Kidney epithelial cell (primary cell): ENCODE measurements at regions not wholly inside any gene's neighbourhood (a gene's known extent, or its start where the extent isn't known, plus 50 kb on each side); places are given as distances from the start of the nearest gene placed in this dataset.

Source experiments
- DNase-seq: peaks from one replicate; pipeline ENCODE4 v3.0.0-alpha.2; 2010; ENCODE audit warnings: low read depth
- H3K27me3 ChIP-seq: 2 replicates; pipeline ENCODE4 v1.6.0; 2011; ENCODE audit warnings: low read length; ENCODE audit not compliant: control insufficient read depth, insufficient read depth
- H3K36me3 ChIP-seq: 2 replicates; pipeline ENCODE4 v1.5.1; 2011; ENCODE audit warnings: low read length; ENCODE audit not compliant: control insufficient read depth, insufficient read depth
- H3K4me3 ChIP-seq: 2 replicates; pipeline ENCODE4 v1.5.1; 2011; ENCODE audit warnings: low read depth, mild to moderate bottlenecking, control low read depth, low read length
- TF ChIP-seq, protein P1 (sequence below): IDR thresholded peaks from 2 replicates; pipeline ENCODE4 v1.5.1; 2011; ENCODE audit warnings: mild to moderate bottlenecking, moderate library complexity, low read length, control low read depth, inconsistent platforms; ENCODE audit not compliant: insufficient read depth, poor library complexity, severe bottlenecking

DNA sequence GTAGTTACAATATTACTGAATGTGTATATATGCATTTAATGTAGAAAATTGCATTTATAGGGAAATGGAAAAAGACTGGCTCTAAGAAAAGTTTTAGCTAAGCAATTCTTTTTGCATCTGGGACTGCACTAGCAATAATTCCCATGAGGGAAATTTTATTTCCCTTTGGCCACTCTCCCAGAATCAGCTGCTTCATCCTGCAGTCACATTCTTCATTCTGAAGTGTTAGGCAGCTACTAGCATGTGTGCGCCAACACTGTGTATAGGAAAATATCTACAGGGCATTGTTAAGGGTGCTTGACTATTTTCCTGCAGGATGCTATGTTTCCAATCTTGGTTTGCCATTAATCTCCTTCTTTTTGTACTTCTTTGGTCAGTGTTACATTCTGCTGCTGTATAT lies 312.8 kb upstream of the PCDH20 start:
- DNase-seq = no peak
- H3K4me3 ChIP-seq = no peak overlapping the region

DNA sequence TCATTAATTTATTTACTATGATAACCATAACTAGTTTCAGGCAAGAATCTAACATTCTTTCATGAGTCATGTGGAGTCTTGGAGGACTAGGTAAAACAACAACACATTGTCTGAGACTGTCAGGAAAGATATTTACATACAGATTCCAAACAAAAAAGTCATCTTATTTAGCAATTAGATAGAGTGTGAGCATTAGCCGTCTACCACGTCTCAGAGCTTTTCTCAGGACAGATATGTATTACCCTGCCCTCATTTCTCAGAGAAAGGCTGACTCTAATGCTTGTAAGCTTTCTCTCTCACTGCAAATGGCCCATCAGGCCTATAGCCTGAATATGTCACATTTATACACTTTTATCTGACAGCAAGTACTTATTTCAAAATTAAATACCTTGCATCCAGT lies 312.1 kb upstream of the PCDH20 start:
- DNase-seq = peak; percentile 14

More for the DNA sequence above, 312.8 kb upstream of the PCDH20 start:
- TF ChIP-seq, protein P1, sequence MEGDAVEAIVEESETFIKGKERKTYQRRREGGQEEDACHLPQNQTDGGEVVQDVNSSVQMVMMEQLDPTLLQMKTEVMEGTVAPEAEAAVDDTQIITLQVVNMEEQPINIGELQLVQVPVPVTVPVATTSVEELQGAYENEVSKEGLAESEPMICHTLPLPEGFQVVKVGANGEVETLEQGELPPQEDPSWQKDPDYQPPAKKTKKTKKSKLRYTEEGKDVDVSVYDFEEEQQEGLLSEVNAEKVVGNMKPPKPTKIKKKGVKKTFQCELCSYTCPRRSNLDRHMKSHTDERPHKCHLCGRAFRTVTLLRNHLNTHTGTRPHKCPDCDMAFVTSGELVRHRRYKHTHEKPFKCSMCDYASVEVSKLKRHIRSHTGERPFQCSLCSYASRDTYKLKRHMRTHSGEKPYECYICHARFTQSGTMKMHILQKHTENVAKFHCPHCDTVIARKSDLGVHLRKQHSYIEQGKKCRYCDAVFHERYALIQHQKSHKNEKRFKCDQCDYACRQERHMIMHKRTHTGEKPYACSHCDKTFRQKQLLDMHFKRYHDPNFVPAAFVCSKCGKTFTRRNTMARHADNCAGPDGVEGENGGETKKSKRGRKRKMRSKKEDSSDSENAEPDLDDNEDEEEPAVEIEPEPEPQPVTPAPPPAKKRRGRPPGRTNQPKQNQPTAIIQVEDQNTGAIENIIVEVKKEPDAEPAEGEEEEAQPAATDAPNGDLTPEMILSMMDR = no peak
- no peaks in the 10 kb centered on the region for H3K27me3 ChIP-seq
- H3K36me3 ChIP-seq = no peaks in the 10 kb centered on the region

DNA sequence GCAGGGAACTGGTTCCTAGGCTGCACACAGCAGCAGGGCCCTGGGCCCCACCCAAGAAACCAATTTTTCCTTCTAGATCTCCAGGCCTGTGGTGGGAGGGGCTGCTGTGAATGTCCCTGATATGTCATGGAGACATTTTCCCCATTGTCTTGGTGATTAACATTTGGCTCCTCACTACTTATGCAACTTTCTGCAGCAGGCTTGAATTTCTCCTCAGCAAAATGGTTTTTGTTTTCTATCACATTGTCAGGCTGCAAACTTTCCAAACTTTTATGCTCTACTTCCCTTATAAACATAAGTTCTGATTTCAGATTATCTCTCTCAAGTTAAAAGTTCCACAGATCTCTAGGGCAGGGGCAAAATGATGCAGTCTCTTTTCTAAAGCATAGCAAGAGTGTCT lies 310.2 kb upstream of the PCDH20 start:
- DNase-seq = no peak
- no peak overlapping the region for H3K4me3 ChIP-seq
- TF ChIP-seq, protein P1 = no peak

More for the DNA sequence above, 312.1 kb upstream of the PCDH20 start:
- TF ChIP-seq, protein P1 = no peak
- H3K27me3 ChIP-seq = no peaks in the 10 kb centered on the region
- H3K36me3 ChIP-seq = no peaks in the 10 kb centered on the region
- H3K4me3 ChIP-seq = no peak overlapping the region

DNA sequence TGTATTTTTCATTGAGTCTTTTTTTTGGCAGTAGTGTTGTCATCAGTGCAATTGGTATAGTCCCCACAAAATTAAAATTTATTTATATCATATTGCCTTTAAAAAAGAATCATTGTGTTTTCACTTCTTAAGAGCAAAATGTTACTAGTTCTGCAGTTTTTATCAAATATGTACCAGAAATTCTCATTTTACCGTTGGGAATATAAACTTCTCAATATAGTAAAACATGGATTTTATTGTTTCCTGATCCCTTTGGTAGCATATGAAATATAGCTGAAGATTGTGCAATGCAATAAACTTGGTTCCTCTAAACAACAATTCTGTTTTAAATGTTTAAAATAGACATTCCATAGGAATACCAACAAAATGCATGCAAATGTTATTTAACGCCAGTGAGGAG lies 306.5 kb upstream of the PCDH20 start:
- no peak overlapping the region for H3K4me3 ChIP-seq
- TF ChIP-seq, protein P1 = no peak
- no peaks in the 10 kb centered on the region for H3K27me3 ChIP-seq
- no peak for DNase-seq
- no peaks in the 10 kb centered on the region for H3K36me3 ChIP-seq

More for the DNA sequence above, 310.2 kb upstream of the PCDH20 start:
- Histone ChIP-seq H3K36me3 (no peaks in the 10 kb centered on the region), H3K27me3 (no peaks in the 10 kb centered on the region)

DNA sequence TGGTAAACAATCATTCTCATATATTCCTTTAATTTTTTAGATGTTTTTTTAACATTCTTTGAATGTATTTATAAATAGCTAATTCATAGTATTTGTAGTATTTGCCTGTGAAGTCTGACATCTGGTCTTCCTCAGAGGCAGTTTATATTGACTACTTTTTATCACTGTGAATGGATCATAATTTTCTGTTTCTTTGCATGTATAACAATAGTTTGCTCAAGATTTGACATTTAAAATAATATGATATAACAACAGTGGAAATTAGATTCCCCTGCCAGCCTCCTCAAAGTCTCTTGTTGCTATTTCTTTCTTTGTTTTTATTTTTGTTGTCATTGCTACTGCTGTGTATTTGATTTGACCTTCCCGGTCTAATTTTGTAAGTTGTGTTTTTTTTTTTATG lies 297.0 kb upstream of the PCDH20 start:
- TF ChIP-seq, protein P1 = no peak
- Histone ChIP-seq H3K36me3 (no peaks in the 10 kb centered on the region), H3K27me3 (no peaks in the 10 kb centered on the region), H3K4me3 (no peak overlapping the region)
- DNase-seq = no peak

DNA sequence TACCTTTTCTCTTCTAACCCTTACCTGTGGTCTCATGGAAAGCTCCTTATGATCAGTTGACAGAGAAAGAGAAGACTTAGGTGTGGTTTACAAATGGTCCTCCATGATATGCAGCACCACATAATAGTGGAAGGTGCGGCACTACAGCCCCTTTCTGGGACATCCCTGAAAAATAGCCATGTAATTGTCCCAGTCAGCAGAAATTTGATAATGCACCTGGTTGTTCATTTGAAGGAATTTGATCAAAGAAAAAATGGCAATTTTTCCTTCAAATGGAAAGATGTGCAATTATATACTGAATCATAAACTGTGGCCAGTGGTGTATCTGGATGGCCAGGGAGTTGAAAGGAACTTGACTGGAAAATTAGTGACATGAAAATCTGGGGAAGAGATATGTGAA lies 293.6 kb upstream of the PCDH20 start:
- no peak for DNase-seq
- TF ChIP-seq, protein P1 = no peak
- H3K27me3 ChIP-seq = no peaks in the 10 kb centered on the region
- no peaks in the 10 kb centered on the region for H3K36me3 ChIP-seq
- H3K4me3 ChIP-seq = no peak overlapping the region
